D721Med (cell line): ENCODE measurements at regions not wholly inside any gene's neighbourhood (a gene's known extent, or its start where the extent isn't known, plus 50 kb on each side); places are given as distances from the start of the nearest gene placed in this dataset.

Experiments used
- DNase-seq: peaks from one replicate; pipeline ENCODE4 v3.0.0; 2011; ENCODE audit warnings: low spot score; ENCODE audit not compliant: insufficient read length
- FAIRE-seq: peaks from 2 replicates; lab custom pipeline; 2011; peaks lifted over from hg19 to GRCh38; lab: Jason Lieb, UNC
- CTCF ChIP-seq: IDR thresholded peaks from 2 replicates; pipeline ENCODE4 v1.5.1; 2012; ENCODE audit warnings: mild to moderate bottlenecking, control low read depth; ENCODE audit not compliant: insufficient read depth; ENCODE audit errors: missing control alignments

- FAIRE-seq (no peak), DNase-seq (no peak)
- TF ChIP-seq CTCF: no peak
These were observed 194.5 kb downstream of the OPA1 start for GRCh38 chr3:193787496-193787870.

- peak; percentile 67 for TF ChIP-seq CTCF
- FAIRE-seq: no peak
- DNase-seq: peak; percentile 72
These were observed 195.4 kb downstream of the OPA1 start for GRCh38 chr3:193788189-193788991.

GRCh38 chr3:193789455-193789854, 196.4 kb downstream of the OPA1 start:
- FAIRE-seq (no peak), DNase-seq (no peak)
- no peak for TF ChIP-seq CTCF

GRCh38 chr3:193790086-193790990, 197.3 kb downstream of the OPA1 start:
- FAIRE-seq (no peak), DNase-seq (no peak)
- TF ChIP-seq CTCF: no peak

- FAIRE-seq: no peak
- TF ChIP-seq CTCF: no peak
- DNase-seq: no peak
These were observed 198.3 kb downstream of the OPA1 start for GRCh38 chr3:193791041-193792032.

GRCh38 chr3:193793123-193793522, 200.1 kb downstream of the OPA1 start:
- FAIRE-seq: no peak

More at GRCh38 chr3:193793123-193793522, 200.1 kb downstream of the OPA1 start:
- TF ChIP-seq CTCF: no peak
- DNase-seq: no peak
